MCF 10A (cell line): ENCODE measurements at regions not wholly inside any gene's neighbourhood (a gene's known extent, or its start where the extent isn't known, plus 50 kb on each side); places are given as distances from the start of the nearest gene placed in this dataset.

Source experiments
- BruUV-seq: library from RNA; stranded (reverse); fragments of 400-500 nt; replicated peaks from 2 replicates; lab custom pipeline; 2021; lab: Mats Ljungman, UMichigan
- CTCF ChIA-PET: fragments of 300-600 bp; sonication (Branson Sonifier 250); formaldehyde crosslinking; extraction: SDS; loops from one replicate; lab custom pipeline; 2021; ENCODE audit warnings: antibody characterized with exemption, inconsistent platforms; lab: Yijun Ruan, JAX
- POLR2A ChIA-PET: fragments of 300-600, 350-650 bp; sonication (Branson Sonifier 250); formaldehyde crosslinking; extraction: SDS; loops from one replicate; lab custom pipeline; 2020; ENCODE audit warnings: antibody characterized with exemption, inconsistent platforms; lab: Yijun Ruan, JAX
- DNase-seq: peaks from one replicate; pipeline ENCODE4 v3.0.0-alpha.2; 2018; ENCODE audit not compliant: unreplicated experiment
- H3K27ac Mint-ChIP-seq: one replicate; pipeline ENCODE4 v1.8.0; 2022; ENCODE audit warnings: mild to moderate bottlenecking, low read depth, mixed read lengths; ENCODE audit not compliant: unreplicated experiment
- H3K27me3 Mint-ChIP-seq: one replicate; pipeline ENCODE4 v1.8.0; 2022; ENCODE audit warnings: mixed read lengths; ENCODE audit not compliant: insufficient read depth, unreplicated experiment
- H3K36me3 Mint-ChIP-seq: one replicate; pipeline ENCODE4 v1.8.0; 2022; ENCODE audit warnings: mild to moderate bottlenecking, moderate library complexity, mixed read lengths; ENCODE audit not compliant: insufficient read depth, unreplicated experiment
- H3K4me1 Mint-ChIP-seq: one replicate; pipeline ENCODE4 v1.8.0; 2022; ENCODE audit warnings: mixed read lengths; ENCODE audit not compliant: insufficient read depth, unreplicated experiment
- H3K4me3 Mint-ChIP-seq: one replicate; pipeline ENCODE4 v1.8.0; 2022; ENCODE audit warnings: mild to moderate bottlenecking, moderate library complexity, mixed read lengths; ENCODE audit not compliant: unreplicated experiment
- H3K9me3 Mint-ChIP-seq: one replicate; pipeline ENCODE4 v1.8.0; 2022; ENCODE audit warnings: mixed read lengths; ENCODE audit not compliant: unreplicated experiment
- intact Hi-C: fragments of 100-400 bp; cut with micrococcal nuclease; formaldehyde crosslinking; loops from 2 replicates; pipeline ENCODE4 v1.14.1; 2022
- TF ChIP-seq, protein P1 (sequence below): fragments of 200-600 bp; IDR thresholded peaks from one replicate; pipeline ENCODE4 v1.8.0; 2022; ENCODE audit warnings: antibody characterized with exemption, mild to moderate bottlenecking; ENCODE audit not compliant: unreplicated experiment

DNA sequence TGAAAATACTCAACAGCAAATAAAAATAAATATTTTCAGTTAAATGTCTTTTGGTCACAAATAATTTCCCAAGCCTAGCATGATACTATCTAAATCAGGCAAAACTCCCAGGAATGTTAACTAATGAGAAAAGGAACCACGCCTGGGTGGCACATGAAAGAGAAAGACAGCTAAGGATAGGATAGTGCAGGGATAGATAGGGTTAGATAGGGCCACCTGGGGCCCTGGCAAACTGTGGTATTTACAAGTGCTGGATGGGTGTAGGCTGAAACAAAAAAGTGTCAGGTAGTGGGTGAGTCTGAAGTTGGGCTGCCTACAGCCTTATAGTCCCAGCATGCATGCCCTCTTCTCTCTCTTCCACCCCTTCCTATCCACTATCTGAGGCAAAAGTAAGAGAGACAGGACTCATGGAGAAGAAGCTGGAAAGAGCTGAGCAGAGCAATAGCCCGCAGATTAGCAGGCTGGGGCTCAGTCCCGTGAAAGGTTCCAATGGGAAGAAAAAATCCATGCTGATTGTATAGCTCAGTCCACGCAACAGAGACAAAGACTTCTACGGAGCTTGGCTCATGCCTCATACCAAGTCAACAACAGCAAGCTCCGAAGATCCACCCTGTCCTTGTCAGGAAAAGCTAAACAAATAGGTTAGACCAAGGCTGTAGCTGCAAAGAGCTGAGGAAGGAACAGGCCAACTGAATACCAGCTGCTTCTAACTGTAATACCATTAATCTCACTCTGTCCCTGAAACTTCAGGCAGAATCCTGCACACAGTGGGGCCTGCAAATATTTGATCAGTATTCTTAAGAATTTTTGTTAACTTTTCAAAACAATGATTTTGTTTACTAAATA, 342.1 kb upstream of the ATP11B start:
- no TSS peak for BruUV-seq
- Mint-ChIP-seq H3K27me3 (no peaks in the 10 kb centered on the region), H3K4me3 (no peak overlapping the region), H3K9me3 (peaks cover 7% of the 10 kb centered on the region), H3K4me1 (no peaks in the 10 kb centered on the region), H3K36me3 (no peaks in the 10 kb centered on the region), H3K27ac (no peak overlapping the region)
- TF ChIP-seq, protein P1, sequence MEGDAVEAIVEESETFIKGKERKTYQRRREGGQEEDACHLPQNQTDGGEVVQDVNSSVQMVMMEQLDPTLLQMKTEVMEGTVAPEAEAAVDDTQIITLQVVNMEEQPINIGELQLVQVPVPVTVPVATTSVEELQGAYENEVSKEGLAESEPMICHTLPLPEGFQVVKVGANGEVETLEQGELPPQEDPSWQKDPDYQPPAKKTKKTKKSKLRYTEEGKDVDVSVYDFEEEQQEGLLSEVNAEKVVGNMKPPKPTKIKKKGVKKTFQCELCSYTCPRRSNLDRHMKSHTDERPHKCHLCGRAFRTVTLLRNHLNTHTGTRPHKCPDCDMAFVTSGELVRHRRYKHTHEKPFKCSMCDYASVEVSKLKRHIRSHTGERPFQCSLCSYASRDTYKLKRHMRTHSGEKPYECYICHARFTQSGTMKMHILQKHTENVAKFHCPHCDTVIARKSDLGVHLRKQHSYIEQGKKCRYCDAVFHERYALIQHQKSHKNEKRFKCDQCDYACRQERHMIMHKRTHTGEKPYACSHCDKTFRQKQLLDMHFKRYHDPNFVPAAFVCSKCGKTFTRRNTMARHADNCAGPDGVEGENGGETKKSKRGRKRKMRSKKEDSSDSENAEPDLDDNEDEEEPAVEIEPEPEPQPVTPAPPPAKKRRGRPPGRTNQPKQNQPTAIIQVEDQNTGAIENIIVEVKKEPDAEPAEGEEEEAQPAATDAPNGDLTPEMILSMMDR: no peak
- ChIA-PET POLR2A (interaction anchor here (0.6 to 1.4 kb wide), 3 partner anchors 35 to 1360 kb away, joined by 3 to 4 read pairs (median 4); no protein-coding TSS in a partner anchor), CTCF (no interaction called here)
- no peak for DNase-seq
- intact Hi-C loops: no loop called here

DNA sequence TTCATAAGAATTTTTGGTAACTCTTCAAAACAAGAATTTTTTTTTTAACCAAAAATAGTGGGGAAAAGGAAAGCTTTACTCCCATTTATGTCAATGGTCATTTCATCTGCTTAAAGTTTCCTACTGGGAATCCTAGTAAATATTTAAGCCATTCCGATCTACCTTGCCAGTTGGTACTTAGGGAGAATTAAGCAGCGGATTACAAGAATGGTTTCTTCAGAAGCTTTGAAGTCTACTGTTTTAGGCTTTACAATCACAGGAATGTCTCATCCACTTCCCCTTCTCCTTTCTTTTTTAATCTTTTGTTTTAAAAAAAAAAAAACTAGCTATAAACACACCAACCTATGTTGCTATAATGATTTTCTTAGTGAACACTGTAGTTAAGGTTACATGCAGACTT, 341.4 kb upstream of the ATP11B start:
- no peaks in the 10 kb centered on the region for H3K27me3 Mint-ChIP-seq
- H3K9me3 Mint-ChIP-seq: peaks cover 7% of the 10 kb centered on the region
- H3K36me3 Mint-ChIP-seq: no peaks in the 10 kb centered on the region
- no peak overlapping the region for H3K27ac Mint-ChIP-seq
- H3K4me1 Mint-ChIP-seq: no peaks in the 10 kb centered on the region
- ChIA-PET POLR2A (interaction anchor here (1.4 kb wide), 1 partner anchor 34 kb away, joined by 3 read pairs; no protein-coding TSS in a partner anchor), CTCF (interaction anchor here (0.6 kb wide), 1 partner anchor 36 kb away, joined by 3 read pairs; no protein-coding TSS in a partner anchor)
- intact Hi-C loops: no loop called here
- DNase-seq: no peak
- TF ChIP-seq, protein P1: no peak
- BruUV-seq: no TSS peak
- no peak overlapping the region for H3K4me3 Mint-ChIP-seq

DNA sequence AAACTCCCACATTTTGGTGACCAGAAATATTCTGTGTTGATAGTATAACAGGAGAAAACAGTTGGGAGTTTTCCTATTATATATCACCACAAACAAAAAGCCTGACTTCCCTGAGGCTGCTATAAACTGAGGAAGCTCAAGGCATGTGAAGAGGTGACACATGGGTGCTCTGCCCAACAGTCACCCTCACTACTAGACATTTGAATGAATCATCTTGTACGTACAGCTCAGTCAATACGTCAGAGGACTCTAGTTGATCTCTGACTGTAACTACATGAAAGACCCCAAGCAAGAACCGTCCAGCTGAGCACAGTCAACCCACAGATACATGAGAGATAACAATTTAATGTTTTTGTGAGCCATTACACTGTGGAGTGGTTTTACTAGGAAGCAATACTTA, 338.3 kb upstream of the ATP11B start:
- H3K4me1 Mint-ChIP-seq: no peaks in the 10 kb centered on the region
- no peak for DNase-seq
- BruUV-seq: no TSS peak
- H3K36me3 Mint-ChIP-seq: no peaks in the 10 kb centered on the region
- H3K27ac Mint-ChIP-seq: no peak overlapping the region
- ChIA-PET CTCF (no interaction called here), POLR2A (interaction anchor here (0.6 kb wide), 1 partner anchor 38 kb away, joined by 3 read pairs; no protein-coding TSS in a partner anchor)
- TF ChIP-seq, protein P1: no peak
- H3K27me3 Mint-ChIP-seq: no peaks in the 10 kb centered on the region
- no peak overlapping the region for H3K4me3 Mint-ChIP-seq
- H3K9me3 Mint-ChIP-seq: peaks cover 7% of the 10 kb centered on the region
- intact Hi-C loops: no loop called here

DNA sequence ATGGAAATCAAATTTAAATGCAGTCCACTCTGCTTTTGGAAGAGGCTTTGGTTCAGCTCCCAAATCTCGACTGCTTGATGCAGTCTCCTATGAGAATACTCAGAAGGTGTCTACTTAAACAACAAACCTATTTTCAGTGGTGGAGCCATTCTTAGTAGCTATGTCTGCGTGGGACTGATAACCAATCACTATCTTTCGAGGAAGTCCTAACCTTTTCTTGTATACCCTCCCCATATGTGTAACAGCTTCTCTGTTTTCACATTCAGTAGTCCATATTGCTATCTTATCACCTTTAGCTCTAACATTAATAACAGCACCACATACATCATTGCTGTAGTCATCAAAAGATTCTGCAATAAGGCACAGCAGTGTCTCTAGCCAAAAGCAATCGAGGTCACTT, 333.0 kb upstream of the ATP11B start:
- Mint-ChIP-seq H3K36me3 (no peaks in the 10 kb centered on the region), H3K4me1 (no peaks in the 10 kb centered on the region), H3K9me3 (peaks cover 7% of the 10 kb centered on the region), H3K27me3 (no peaks in the 10 kb centered on the region), H3K27ac (no peak overlapping the region), H3K4me3 (no peak overlapping the region)
- intact Hi-C loops: no loop called here
- no peak for DNase-seq
- CTCF ChIA-PET: no interaction called here
- TF ChIP-seq, protein P1: no peak
- BruUV-seq: no TSS peak
- POLR2A ChIA-PET: interaction anchor here (0.7 kb wide), 1 partner anchor 37 kb away, joined by 5 read pairs; no protein-coding TSS in a partner anchor
